ENCODE measurements at regions not wholly inside any gene's neighbourhood (a gene's known extent, or its start where the extent isn't known, plus 50 kb on each side); places are given as distances from the start of the nearest gene placed in this dataset.

DNA sequence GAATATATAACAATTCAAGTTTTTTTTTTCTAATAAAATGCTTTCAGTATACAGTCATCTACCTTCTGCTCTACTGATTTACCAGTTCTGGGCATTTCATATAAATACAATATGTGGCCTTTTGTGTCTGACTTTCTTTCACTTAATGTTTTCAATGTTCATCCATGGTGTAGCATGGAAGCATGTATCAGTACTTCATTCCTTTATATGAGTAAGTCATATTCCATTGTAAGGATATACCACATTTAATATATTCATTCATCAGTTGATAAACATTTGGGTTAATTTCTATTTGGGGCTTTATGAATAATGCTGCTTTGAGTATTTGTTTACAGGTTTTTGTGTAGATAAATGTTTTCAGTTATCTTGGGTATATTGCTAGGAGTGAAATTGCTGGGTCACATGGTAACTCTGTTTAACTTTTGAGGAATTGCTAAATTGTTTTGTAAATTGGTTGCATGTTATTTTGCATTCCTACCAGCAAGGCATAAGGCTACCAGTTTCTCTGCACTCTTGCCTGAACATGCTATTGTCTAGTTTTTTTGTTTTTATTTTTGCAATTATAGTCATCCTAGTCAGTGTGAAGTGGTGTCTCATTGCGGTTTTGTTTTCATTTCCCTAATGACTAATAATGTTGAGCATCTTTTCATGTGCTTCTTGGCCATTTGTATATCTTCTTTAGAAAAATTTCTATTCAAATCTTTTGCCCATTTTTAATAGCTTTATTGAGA, 206.1 kb downstream of the TM2D1 start:
- TF ChIP-seq POLR2AphosphoS5 (IDR thresholded peaks at IDR 0.05; ENCODE audit: borderline replicate concordance, low read depth, low read length) (no peak), EZH2 (IDR thresholded peaks at IDR 0.05) (no peak)

All from SK-N-MC (cell line).